ENCODE measurements at regions not wholly inside any gene's neighbourhood (a gene's known extent, or its start where the extent isn't known, plus 50 kb on each side); places are given as distances from the start of the nearest gene placed in this dataset.

DNA sequence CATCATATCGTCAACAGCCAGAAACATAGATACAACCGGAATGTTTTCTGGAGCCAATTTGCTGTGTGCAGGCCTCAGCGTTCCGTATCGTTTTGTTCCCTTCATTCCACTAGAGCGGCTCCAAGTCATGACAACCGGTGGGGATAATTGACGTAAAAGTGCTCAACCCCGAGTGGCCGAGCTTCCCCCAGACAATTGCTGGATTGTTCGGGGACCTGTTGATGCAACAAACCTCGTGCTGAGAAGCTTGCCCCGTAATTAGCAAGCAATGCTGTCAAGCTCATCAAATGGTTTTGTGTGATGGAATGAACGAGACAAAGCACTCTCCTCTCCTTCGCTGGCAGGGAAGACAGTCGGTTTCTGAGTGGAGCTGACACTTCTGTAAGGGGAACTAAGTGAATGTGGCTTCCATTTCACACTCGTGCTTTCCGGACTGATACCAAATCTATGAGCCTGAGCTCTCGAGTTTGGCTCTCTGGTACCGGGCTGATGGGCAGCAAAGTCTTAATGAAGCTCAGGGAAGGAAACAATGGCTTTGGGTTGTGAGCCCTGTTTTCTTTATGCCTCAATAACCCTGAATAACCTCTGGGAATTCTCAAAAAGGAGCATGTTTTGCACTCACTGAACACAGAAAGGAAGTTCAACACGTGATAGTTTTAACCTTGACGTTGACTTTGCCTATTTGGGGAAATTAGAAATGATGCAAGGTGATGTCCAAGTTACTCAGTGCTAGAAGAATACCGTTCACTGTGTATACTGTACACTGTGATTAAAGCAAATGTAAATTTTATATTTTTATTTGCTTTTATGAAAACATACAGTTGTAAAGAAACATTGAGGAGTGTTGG is 220.5 kb downstream of the BAMBI start:
- H3K27ac ChIP-seq, result no peak overlapping the region

DNA sequence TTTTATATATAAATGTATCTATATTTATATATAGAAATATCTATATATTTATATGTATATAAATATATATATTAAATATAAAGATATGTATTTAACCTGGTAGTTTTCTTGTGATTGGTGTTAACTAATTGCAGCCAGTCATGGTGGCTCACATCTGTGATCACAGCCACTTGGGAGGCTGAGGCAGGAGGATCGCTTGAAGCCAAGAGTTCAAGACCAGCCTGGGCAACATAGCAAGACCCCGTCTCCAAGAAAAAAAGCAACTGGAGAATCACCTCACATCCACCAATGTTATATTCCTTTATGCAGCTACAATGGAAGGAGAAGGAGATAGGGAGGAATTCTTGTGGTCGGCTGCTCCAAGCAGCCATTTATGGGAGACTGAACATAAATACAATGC is 224.9 kb downstream of the BAMBI start:
- TF ChIP-seq, protein P1, sequence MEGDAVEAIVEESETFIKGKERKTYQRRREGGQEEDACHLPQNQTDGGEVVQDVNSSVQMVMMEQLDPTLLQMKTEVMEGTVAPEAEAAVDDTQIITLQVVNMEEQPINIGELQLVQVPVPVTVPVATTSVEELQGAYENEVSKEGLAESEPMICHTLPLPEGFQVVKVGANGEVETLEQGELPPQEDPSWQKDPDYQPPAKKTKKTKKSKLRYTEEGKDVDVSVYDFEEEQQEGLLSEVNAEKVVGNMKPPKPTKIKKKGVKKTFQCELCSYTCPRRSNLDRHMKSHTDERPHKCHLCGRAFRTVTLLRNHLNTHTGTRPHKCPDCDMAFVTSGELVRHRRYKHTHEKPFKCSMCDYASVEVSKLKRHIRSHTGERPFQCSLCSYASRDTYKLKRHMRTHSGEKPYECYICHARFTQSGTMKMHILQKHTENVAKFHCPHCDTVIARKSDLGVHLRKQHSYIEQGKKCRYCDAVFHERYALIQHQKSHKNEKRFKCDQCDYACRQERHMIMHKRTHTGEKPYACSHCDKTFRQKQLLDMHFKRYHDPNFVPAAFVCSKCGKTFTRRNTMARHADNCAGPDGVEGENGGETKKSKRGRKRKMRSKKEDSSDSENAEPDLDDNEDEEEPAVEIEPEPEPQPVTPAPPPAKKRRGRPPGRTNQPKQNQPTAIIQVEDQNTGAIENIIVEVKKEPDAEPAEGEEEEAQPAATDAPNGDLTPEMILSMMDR (IDR thresholded peaks at IDR 0.05), result no peak
- TF ChIP-seq POLR2A (IDR thresholded peaks at IDR 0.05) (no peak), EP300 (IDR thresholded peaks at IDR 0.05) (no peak), POLR2AphosphoS5 (IDR thresholded peaks at IDR 0.05) (no peak)
- Histone ChIP-seq H3K4me3 (no peak overlapping the region), H3K4me1 (no peaks in the 10 kb centered on the region), H3K27ac (no peak overlapping the region), H3K27me3 (no peaks in the 10 kb centered on the region), H3K9me3 (no peaks in the 10 kb centered on the region), H3K36me3 (no peaks in the 10 kb centered on the region)
- 77 to 98% (median 94%) methylated on average over 3 of the region's 3 CpGs for WGBS, 5 donors
- intact Hi-C loops (cut with DNase I; ENCODE audit: low total_unique reads), result no loop called here
- DNase-seq, result no peak

More for the DNA sequence above, 220.5 kb downstream of the BAMBI start:
- Histone ChIP-seq H3K9me3 (no peaks in the 10 kb centered on the region), H3K36me3 (no peaks in the 10 kb centered on the region), H3K4me3 (no peak overlapping the region), H3K4me1 (peaks cover 0 to 6% (median under 1%) of the 10 kb centered on the region in 4 donors), H3K27me3 (no peaks in the 10 kb centered on the region)
- no peak for DNase-seq
- 84 to 89% (median 87%) methylated on average over 23 of the region's 23 CpGs for WGBS, 5 donors
- TF ChIP-seq POLR2AphosphoS5 (IDR thresholded peaks at IDR 0.05) (no peak), POLR2A (IDR thresholded peaks at IDR 0.05) (no peak), EP300 (IDR thresholded peaks at IDR 0.05) (no peak)
- TF ChIP-seq, protein P1 (IDR thresholded peaks at IDR 0.05), result no peak
- intact Hi-C loops (cut with DNase I; ENCODE audit: low total_unique reads), result no loop called here

DNA sequence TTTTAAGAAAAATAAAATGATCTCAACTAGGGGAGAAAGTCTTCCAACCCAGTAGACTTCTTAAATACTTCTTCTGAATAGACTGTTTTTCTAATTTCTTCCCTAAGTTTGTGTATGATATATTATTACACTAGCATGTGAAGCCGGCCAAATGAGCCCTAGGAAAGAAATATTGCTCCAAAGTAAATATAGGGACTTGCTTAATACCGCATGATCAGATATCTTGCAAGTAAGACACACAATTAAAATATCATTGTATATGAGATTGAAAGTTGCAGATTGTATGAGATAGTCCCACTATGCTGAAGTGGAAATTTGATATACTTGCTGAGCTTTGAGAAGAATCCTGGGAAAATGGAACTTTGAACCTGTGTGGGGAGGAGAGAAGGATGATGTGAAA is 225.7 kb downstream of the BAMBI start:
- WGBS, 5 donors, result 35 to 63% (median 39%) methylated on average over 2 of the region's 2 CpGs
- H3K4me3 ChIP-seq, result no peak overlapping the region
- intact Hi-C loops (cut with DNase I; ENCODE audit: low total_unique reads), result no loop called here
- no peaks in the 10 kb centered on the region for H3K27me3 ChIP-seq
- DNase-seq, result no peak
- H3K27ac ChIP-seq, result no peak overlapping the region
- H3K9me3 ChIP-seq, result no peaks in the 10 kb centered on the region
- H3K36me3 ChIP-seq, result no peaks in the 10 kb centered on the region
- H3K4me1 ChIP-seq, result no peaks in the 10 kb centered on the region
- TF ChIP-seq POLR2AphosphoS5 (IDR thresholded peaks at IDR 0.05) (no peak), EP300 (IDR thresholded peaks at IDR 0.05) (no peak), POLR2A (IDR thresholded peaks at IDR 0.05) (no peak)
- TF ChIP-seq, protein P1 (IDR thresholded peaks at IDR 0.05), result no peak

DNA sequence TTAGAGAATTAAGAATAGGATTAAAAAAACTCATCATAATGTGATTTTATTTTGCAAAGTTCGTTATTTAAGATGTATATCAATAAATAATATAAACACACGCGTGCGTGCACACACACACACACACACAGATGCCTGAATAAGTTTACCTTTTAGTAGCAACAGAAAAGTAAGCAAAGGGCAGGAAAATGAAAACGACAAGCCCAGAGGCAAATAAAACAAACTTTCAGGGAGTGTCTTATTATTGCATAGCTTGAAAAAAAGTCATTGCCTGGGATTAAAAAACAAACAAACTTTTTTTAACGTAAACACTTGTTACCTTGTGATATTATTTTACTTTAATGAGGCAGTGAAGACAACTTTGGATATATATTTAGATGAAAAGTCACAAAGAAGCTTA is 226.4 kb downstream of the BAMBI start:
- 55 to 65% (median 60%) methylated on average over 6 of the region's 6 CpGs for WGBS, 5 donors

More for the DNA sequence above, 226.4 kb downstream of the BAMBI start:
- DNase-seq, result no peak
- no peaks in the 10 kb centered on the region for H3K27me3 ChIP-seq
- intact Hi-C loops (cut with DNase I; ENCODE audit: low total_unique reads), result no loop called here
- H3K36me3 ChIP-seq, result no peaks in the 10 kb centered on the region
- H3K4me3 ChIP-seq, result no peak overlapping the region
- no peak for TF ChIP-seq POLR2AphosphoS5 (IDR thresholded peaks at IDR 0.05)
- TF ChIP-seq, protein P1 (IDR thresholded peaks at IDR 0.05), result no peak
- no peak for TF ChIP-seq POLR2A (IDR thresholded peaks at IDR 0.05)
- TF ChIP-seq EP300 (IDR thresholded peaks at IDR 0.05), result no peak
- H3K9me3 ChIP-seq, result no peaks in the 10 kb centered on the region
- no peak overlapping the region for H3K27ac ChIP-seq
- H3K4me1 ChIP-seq, result no peaks in the 10 kb centered on the region

All from stomach (tissue), 8 donors.